ENCODE measurements at regions not wholly inside any gene's neighbourhood (a gene's known extent, or its start where the extent isn't known, plus 50 kb on each side); places are given as distances from the start of the nearest gene placed in this dataset.

DNA sequence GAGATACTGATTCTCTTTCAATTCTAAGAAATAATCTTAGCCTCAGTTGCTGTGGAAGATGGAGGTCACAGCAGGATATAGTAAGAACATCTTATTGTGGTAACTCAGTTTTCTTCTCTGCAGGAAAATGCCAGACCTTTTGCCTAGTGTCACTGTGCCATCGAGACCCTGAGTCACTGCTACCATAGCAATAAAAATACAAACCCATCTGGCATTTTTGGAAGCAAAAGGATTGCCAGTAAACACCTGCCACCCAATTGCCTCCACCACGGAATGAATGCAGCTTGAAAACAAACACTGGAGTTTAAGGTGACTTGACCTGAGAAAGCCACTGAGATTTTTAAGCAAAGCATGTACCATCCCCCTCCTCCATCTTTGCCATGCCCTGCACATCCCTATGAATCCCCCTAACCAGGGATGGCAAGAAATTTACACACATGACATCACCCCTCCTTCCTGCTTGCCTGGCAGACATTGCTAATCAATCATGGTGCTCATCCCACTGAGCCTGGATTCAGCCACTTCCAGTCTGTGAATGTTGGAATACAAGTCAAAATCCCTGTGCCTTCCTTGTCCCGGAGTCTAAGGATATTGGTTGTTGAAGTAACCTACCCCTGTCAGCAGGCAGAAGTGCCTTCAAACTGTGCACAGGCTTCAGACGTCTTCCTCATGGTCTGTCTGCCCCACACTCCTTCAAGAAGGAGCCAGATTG lies 59.6 kb upstream of the MAMLD1 start:
- no peaks in the 10 kb centered on the region for H3K9me3 ChIP-seq (replicated peaks)
- no peak overlapping the region for H3K4me3 ChIP-seq
- no peak overlapping the region for H3K27ac ChIP-seq
- H3K27me3 ChIP-seq: no peaks in the 10 kb centered on the region
- H3K4me1 ChIP-seq: no peaks in the 10 kb centered on the region
- H3K36me3 ChIP-seq: no peaks in the 10 kb centered on the region
- no peak for DNase-seq

DNA sequence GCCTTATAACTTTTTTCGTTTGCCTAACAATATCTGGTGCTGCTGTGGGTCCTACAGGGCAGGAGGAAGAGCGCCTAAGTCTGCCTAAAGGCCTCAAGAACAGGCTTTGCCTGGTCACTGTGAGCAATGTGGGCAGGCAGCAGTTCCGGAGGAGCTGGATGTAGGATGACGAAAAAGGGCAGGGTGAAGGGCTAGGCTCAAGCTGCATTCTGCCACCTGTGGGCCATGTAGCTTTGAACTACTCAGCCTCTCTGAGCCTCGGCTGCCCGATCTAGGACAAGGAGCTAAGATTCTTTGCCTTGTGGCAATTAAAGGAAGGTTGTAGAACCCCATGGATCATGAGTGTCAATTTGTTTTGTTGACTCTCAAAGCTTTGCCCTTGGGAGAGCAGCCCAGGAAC lies 57.1 kb upstream of the MAMLD1 start:
- H3K9me3 ChIP-seq (replicated peaks): no peaks in the 10 kb centered on the region
- no peak for DNase-seq
- no peaks in the 10 kb centered on the region for H3K4me1 ChIP-seq
- H3K27me3 ChIP-seq: no peaks in the 10 kb centered on the region
- no peak overlapping the region for H3K27ac ChIP-seq
- no peak overlapping the region for H3K4me3 ChIP-seq
- H3K36me3 ChIP-seq: no peaks in the 10 kb centered on the region

GRCh38 chrX:150308041-150308440 lies 55.1 kb upstream of the MAMLD1 start:
- no peak for DNase-seq

DNA sequence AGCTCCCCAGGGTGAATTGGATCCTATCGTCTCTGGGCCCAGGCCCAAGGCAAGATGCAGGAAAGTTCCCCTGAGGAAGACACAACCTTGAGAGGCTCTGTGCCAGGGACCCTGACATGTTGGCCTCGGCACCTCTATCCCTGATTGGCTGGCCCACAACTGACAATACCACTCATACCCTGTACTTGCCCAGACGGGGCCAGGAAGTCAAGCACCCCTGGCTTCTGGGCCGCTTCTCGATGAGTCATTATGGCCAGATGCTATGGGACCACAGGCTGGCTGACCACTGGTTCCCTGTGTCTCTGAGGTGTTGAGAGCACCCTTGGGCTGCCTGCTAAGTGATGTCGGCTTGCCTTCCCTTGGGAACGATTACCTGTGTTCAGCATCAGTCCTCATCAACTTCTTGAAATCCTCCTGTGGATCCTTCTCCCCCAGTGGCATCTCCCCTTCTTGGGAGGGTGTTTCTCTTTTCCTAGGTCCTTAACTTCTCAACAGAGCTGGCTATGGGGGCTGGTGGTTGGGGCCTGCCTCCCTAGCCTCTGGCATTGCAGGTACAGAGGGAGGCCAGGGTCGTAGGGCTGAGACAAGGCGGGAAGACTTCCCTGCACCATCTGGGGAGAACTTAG lies 54.5 kb upstream of the MAMLD1 start:
- no peak for DNase-seq
- no peaks in the 10 kb centered on the region for H3K4me1 ChIP-seq
- no peak overlapping the region for H3K4me3 ChIP-seq
- H3K36me3 ChIP-seq: no peaks in the 10 kb centered on the region
- no peaks in the 10 kb centered on the region for H3K27me3 ChIP-seq
- no peaks in the 10 kb centered on the region for H3K9me3 ChIP-seq (replicated peaks)
- no peak overlapping the region for H3K27ac ChIP-seq

More at GRCh38 chrX:150308041-150308440, 55.1 kb upstream of the MAMLD1 start:
- no peaks in the 10 kb centered on the region for H3K9me3 ChIP-seq (replicated peaks)
- H3K4me3 ChIP-seq: no peak overlapping the region
- H3K4me1 ChIP-seq: no peaks in the 10 kb centered on the region
- no peaks in the 10 kb centered on the region for H3K36me3 ChIP-seq
- no peak overlapping the region for H3K27ac ChIP-seq
- no peaks in the 10 kb centered on the region for H3K27me3 ChIP-seq

DNA sequence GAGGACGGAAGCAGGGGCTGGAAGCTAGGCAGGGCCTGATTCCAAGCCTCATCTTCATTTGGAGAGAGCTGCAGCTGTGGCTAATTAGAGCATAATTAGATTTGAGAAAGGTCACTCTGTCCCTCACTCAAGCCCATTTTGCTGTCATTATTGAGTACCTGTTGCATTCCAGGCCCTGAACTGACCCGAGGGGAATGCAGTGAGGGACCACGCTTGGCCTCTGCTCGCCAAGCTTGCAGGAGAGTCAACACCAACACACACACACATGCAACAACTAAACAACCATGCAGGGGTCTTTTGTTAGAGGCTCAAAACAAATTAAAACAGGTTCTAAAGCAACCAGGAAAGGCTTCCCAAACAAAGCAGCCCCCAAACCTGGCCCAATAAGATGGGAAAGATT lies 52.7 kb upstream of the MAMLD1 start:
- H3K4me3 ChIP-seq: no peak overlapping the region
- no peaks in the 10 kb centered on the region for H3K36me3 ChIP-seq
- no peaks in the 10 kb centered on the region for H3K9me3 ChIP-seq (replicated peaks)
- no peak overlapping the region for H3K27ac ChIP-seq
- no peaks in the 10 kb centered on the region for H3K27me3 ChIP-seq
- no peak for DNase-seq
- no peaks in the 10 kb centered on the region for H3K4me1 ChIP-seq

GRCh38 chrX:150310881-150311280 lies 52.2 kb upstream of the MAMLD1 start:
- H3K4me3 ChIP-seq: no peak overlapping the region
- no peaks in the 10 kb centered on the region for H3K36me3 ChIP-seq
- DNase-seq: no peak
- H3K4me1 ChIP-seq: no peaks in the 10 kb centered on the region
- H3K9me3 ChIP-seq (replicated peaks): no peaks in the 10 kb centered on the region
- no peak overlapping the region for H3K27ac ChIP-seq
- H3K27me3 ChIP-seq: no peaks in the 10 kb centered on the region

GRCh38 chrX:150312931-150313330 lies 50.2 kb upstream of the MAMLD1 start:
- no peak overlapping the region for H3K27ac ChIP-seq
- no peaks in the 10 kb centered on the region for H3K4me1 ChIP-seq
- no peaks in the 10 kb centered on the region for H3K9me3 ChIP-seq (replicated peaks)
- H3K4me3 ChIP-seq: no peak overlapping the region
- no peak for DNase-seq
- H3K36me3 ChIP-seq: no peaks in the 10 kb centered on the region
- H3K27me3 ChIP-seq: no peaks in the 10 kb centered on the region
